LNCAP (cell line): ENCODE measurements at regions not wholly inside any gene's neighbourhood (a gene's known extent, or its start where the extent isn't known, plus 50 kb on each side); places are given as distances from the start of the nearest gene placed in this dataset.

Source experiments
- CTCF ChIP-seq: fragments of 450-650 bp; IDR thresholded peaks from 2 replicates; pipeline ENCODE4 v1.5.1; 2017; ENCODE audit warnings: mild to moderate bottlenecking

GRCh38 chr11:127105593-127106541 is 105.3 kb upstream of the KIRREL3 start:
- no peak for TF ChIP-seq CTCF

GRCh38 chr11:127103586-127104388 is 103.2 kb upstream of the KIRREL3 start:
- no peak for TF ChIP-seq CTCF

GRCh38 chr11:127098684-127099083 is 98.1 kb upstream of the KIRREL3 start:
- no peak for TF ChIP-seq CTCF

- no peak for TF ChIP-seq CTCF
These were observed 80.2 kb upstream of the KIRREL3 start for GRCh38 chr11:127080735-127081134.

GRCh38 chr11:127075758-127076157 is 75.2 kb upstream of the KIRREL3 start:
- TF ChIP-seq CTCF, result no peak

GRCh38 chr11:127074151-127074761 is 73.7 kb upstream of the KIRREL3 start:
- TF ChIP-seq CTCF, result no peak

- TF ChIP-seq CTCF, result no peak
These were observed 73.1 kb upstream of the KIRREL3 start for GRCh38 chr11:127073621-127074020.
